ENCODE measurements at regions not wholly inside any gene's neighbourhood (a gene's known extent, or its start where the extent isn't known, plus 50 kb on each side); places are given as distances from the start of the nearest gene placed in this dataset.
"Not testable (repeated sequence)": the region's sequence is repeated elsewhere in the genome, so short reads cannot be mapped to it uniquely, and the experiment has no call there.

- DNase-seq: no peak
Observed at GRCh38 chr15:66884661-66885237, 180.7 kb upstream of the SMAD3 start.

GRCh38 chr15:66885281-66885915 lies 180.0 kb upstream of the SMAD3 start:
- DNase-seq: no peak

GRCh38 chr15:66886241-66886675 lies 179.1 kb upstream of the SMAD3 start:
- DNase-seq: no peak

- DNase-seq: no peak
Observed at GRCh38 chr15:66886686-66887273, 178.6 kb upstream of the SMAD3 start.

GRCh38 chr15:66889298-66889697 lies 176.1 kb upstream of the SMAD3 start:
- not testable (repeated sequence) for DNase-seq

GRCh38 chr15:66891776-66892175 lies 173.6 kb upstream of the SMAD3 start:
- no peak for DNase-seq

GRCh38 chr15:66893294-66893693 lies 172.1 kb upstream of the SMAD3 start:
- no peak for DNase-seq

- DNase-seq: no peak
Observed at GRCh38 chr15:66894363-66894762, 171.0 kb upstream of the SMAD3 start.

GRCh38 chr15:66894986-66895780 lies 170.2 kb upstream of the SMAD3 start:
- no peak for DNase-seq

- no peak for DNase-seq
Observed at GRCh38 chr15:66895794-66896453, 169.5 kb upstream of the SMAD3 start.

GRCh38 chr15:66896611-66897010 lies 168.8 kb upstream of the SMAD3 start:
- no peak for DNase-seq

GRCh38 chr15:66897416-66897815 lies 168.0 kb upstream of the SMAD3 start:
- no peak for DNase-seq

- no peak for DNase-seq
Observed at GRCh38 chr15:66897971-66898370, 167.4 kb upstream of the SMAD3 start.

GRCh38 chr15:66898656-66899386 lies 166.6 kb upstream of the SMAD3 start:
- DNase-seq: no peak

- DNase-seq: no peak
Observed at GRCh38 chr15:66899555-66900350, 165.6 kb upstream of the SMAD3 start.

- DNase-seq: no peak
Observed at GRCh38 chr15:66900586-66901310, 164.7 kb upstream of the SMAD3 start.

- DNase-seq: no peak
Observed at GRCh38 chr15:66901336-66902100, 163.9 kb upstream of the SMAD3 start.

- no peak for DNase-seq
Observed at GRCh38 chr15:66905185-66905584, 160.2 kb upstream of the SMAD3 start.

- DNase-seq: no peak
Observed at GRCh38 chr15:66905954-66906353, 159.4 kb upstream of the SMAD3 start.

All from activated CD4-positive, alpha-beta T cell treated with anti-CD3 and anti-CD28 coated beads for 1 hour (primary cell).